Mucosa of gallbladder (tissue), 1 donor: ENCODE measurements at regions not wholly inside any gene's neighbourhood (a gene's known extent, or its start where the extent isn't known, plus 50 kb on each side); places are given as distances from the start of the nearest gene placed in this dataset.

ENCODE experiments used
- DNase-seq: peaks from one replicate; pipeline ENCODE4 v3.0.0-alpha.2; 2020; ENCODE audit warnings: low spot score
- donor health status: DM: no; HTN: no; CAD: no.

DNA sequence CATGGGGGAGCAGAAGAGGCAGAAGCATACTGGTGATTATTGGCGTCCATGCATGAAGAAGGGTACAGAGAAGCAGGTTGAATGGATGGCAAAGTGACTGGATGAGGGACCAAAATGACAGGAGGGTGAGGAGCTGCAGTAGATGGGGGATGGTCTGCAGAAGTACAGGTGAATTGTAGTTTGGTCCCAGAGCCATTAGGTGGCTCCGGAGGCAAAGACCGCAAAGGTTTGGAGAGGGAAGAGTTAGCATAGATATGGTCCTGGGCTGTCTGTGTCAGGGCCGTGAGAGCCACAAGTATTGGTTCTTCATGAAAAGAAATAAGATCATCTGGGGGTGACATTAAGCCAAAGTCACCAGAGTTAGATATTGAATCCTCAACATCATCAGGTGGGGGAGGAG is 59.0 kb upstream of the ZNF726 start:
- no peak for DNase-seq

DNA sequence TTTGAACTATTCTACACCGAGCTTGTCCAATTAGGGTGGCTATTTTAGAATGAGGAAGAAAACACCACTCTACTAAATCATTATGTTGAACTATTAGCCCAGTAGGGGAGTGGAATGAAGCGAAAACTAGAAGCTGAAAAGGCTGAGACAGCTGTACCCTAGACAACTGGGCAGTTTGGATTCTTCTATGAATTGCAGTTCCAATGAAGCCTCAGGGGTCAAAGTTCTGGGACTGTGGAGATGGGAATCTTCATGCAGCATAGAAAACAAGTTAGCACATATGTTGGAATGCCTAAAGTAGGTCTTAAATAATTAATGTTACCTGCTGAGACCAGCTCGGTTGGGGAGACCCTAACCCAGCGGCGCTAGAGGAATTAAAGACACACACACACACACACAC is 62.7 kb upstream of the ZNF726 start:
- DNase-seq = no peak

DNA sequence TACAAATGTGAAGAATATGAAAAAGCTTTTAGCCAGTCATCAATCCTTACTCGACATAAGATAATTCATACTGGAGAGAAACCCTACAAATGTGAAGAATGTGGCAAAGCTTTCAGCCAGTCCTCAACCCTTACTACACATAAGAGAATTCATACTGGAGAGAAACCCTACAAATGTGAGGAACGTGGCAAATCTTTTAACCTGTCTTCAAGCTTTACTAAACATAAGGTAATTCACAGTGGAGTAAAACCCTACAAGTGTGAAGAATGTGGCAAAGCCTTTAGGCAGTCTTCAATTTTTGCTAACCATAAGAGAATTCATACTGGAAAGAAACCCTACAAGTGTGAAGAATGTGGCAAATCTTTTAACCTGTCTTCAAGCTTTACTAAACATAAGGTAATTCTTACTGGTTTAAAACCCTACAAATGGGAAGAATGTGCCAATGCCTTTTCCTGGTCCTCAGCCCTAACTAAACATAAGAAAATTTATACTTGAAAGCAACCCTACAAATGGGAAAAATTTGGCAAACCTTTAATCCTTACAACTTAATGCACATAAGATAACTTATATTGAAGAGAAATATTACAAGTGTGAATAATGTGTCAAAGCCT is 74.1 kb upstream of the ZNF681 start:
- no peak for DNase-seq

DNA sequence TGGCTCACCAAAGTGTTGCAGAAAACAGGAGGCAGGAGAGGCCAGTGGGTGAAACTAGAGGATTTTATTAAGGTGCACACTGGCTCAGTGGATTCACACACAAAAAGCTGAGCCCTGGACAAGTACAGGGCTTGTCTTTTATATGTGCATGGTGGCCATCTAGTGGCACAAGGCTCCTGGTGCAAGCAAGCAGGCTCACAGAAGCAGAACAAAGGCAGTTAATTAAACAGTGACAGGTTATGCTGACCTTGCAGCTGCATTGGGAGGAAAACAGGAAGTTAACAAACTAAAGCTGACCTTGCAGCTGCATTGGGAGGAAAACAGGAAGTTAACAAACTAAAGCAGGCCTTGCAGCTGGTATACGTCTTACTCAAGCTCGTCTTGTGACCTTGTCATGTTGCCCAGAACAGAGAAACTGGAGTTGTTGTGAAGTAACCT is 65.3 kb upstream of the ZNF681 start:
- DNase-seq = no peak

DNA sequence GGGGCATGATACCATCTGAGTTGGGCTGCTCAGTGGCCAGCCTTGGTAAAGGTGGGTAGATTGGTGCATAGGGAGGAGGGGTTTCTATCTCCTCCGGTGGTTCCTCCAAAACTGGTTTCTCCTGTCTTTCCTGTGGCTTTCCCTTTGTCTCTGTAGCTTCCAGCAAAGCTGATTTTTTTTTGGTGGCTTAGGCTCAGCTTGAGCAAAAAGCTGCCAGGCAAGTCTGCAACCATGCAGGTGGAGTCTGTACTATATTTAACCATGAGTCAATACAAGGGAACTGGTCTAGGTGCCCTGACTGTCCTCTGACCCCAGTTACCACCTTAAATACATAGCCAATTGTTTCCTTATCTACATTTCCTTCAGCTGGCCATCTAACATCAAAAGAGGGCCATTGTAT is 64.0 kb upstream of the ZNF681 start:
- DNase-seq = peak; percentile 84

DNA sequence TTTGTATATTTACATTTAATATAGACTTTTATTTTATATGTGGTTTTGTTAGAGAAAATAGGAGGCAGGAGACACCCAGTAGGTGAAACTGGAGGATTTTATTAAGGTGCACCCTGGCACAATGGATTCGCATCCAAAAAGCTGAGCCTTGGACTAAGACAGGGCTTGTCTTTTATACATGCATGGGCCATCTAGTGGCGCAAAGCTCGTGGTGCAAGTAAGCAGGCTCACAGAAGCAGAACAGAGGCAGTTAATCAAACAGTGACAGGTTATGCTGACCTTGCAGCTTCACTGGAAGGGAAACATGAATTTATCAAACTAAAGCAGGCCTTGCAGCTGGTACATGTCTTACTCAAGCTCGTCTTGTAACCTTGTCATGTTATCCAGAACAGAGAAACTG is 58.8 kb upstream of the ZNF681 start:
- DNase-seq = peak; percentile 28

DNA sequence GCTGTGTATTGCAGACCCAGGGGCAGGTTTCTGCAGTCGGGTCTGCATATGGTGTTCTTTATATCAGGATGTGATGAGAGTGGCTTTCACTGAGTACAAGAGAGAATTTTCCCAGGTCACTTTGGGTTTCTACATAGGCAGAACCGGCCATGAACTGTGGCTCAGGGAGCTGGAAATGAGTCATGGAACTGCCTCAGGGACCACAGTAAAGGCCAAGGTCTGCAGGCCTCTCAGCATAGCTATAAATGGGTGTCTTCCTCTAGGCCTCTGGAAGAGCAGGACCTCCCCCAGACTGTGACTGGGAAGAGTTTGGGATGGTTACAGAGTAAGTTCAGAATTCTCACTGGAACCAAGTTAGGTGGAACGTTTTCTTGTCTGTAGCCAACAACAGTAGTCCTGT is 51.8 kb upstream of the ZNF681 start:
- no peak for DNase-seq
